ENCODE measurements at regions not wholly inside any gene's neighbourhood (a gene's known extent, or its start where the extent isn't known, plus 50 kb on each side); places are given as distances from the start of the nearest gene placed in this dataset.

DNA sequence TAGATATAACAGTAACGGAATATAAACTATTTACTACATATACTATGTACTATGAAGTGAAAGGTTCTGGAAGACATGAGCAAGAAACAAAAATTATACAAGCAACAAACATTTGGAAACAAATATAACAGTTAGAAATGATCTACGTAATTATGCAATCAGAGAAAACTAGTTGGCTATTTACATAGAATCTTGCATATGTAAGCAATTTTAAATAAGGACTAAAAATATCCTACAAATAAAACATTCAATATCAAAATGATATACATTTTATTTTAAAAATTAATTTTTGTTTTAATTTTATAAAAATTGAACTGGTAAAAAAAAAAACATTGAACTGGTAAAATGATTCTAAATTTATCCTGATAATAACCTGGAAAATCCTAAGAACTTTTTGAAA is 642.5 kb upstream of the PCDH10 start:
- H3K9me3 ChIP-seq (ENCODE audit: control insufficient read depth, low read depth, low read length): no peaks in the 10 kb centered on the region
- H3K4me1 Mint-ChIP-seq: peaks cover 26 to 29% of the 10 kb centered on the region in 2 experiments
- no peaks in the 10 kb centered on the region for H3K27me3 Mint-ChIP-seq (ENCODE audit: low read depth)
- no peak overlapping the region for H3T11ph ChIP-seq (ENCODE audit: low read length)
- no peak overlapping the region for H2AFZ ChIP-seq (ENCODE audit: low read length)
- no peak for DNase-seq
- H3K27ac ChIP-seq (ENCODE audit: insufficient read length, low read depth, low read length): no peak overlapping the region
- no peak overlapping the region for H3K4ac ChIP-seq (ENCODE audit: low read depth, low read length)
- no peak overlapping the region for H2BK20ac ChIP-seq (ENCODE audit: low read depth, low read length, poor library complexity, severe bottlenecking)
- H4K5ac ChIP-seq (ENCODE audit: insufficient read length, low read depth, low read length): no peak overlapping the region
- no peaks in the 10 kb centered on the region for H3K79me2 ChIP-seq (ENCODE audit: insufficient read depth, low read length)
- H3K79me1 ChIP-seq (ENCODE audit: insufficient read depth, low read depth, low read length, poor library complexity, severe bottlenecking): no peaks in the 10 kb centered on the region
- H4K20me1 ChIP-seq (ENCODE audit: control insufficient read depth, insufficient read depth, insufficient read length): no peaks in the 10 kb centered on the region
- no peak overlapping the region for H2AK5ac ChIP-seq (ENCODE audit: insufficient read length, low read length)
- H3K9me3 Mint-ChIP-seq: 0 out of 5 replicates have a peak, but pooled peaks cover 0 to 2% of the 10 kb centered on the region in 2 experiments
- no peak overlapping the region for H4K8ac ChIP-seq (replicated peaks; ENCODE audit: insufficient read length, low read depth, low read length)
- no CpG with 5 or more reads among the region's 2 CpGs for WGBS (ENCODE audit: extremely low coverage, insufficient read length, low lambda C conversion rate)
- no peak overlapping the region for H2BK5ac ChIP-seq (ENCODE audit: insufficient read length, low read length)
- no peak overlapping the region for H3K9ac ChIP-seq (ENCODE audit: extremely low read depth, insufficient read length, low read length)
- H3K27ac Mint-ChIP-seq: no peak overlapping the region
- H3K4me2 ChIP-seq (ENCODE audit: insufficient read depth, insufficient read length, low read length): no peak overlapping the region
- no peak overlapping the region for H4K91ac ChIP-seq (ENCODE audit: insufficient read length, low read depth, low read length)
- H3K14ac ChIP-seq (ENCODE audit: insufficient read depth, low read length): no peak overlapping the region
- no peak overlapping the region for H3K56ac ChIP-seq (ENCODE audit: insufficient read length, low read depth, low read length)
- no peaks in the 10 kb centered on the region for H3K4me1 ChIP-seq (ENCODE audit: insufficient read depth, low read length)
- H2BK120ac ChIP-seq (ENCODE audit: low read depth, low read length, poor library complexity, severe bottlenecking): no peak overlapping the region
- TF ChIP-seq, protein P1, sequence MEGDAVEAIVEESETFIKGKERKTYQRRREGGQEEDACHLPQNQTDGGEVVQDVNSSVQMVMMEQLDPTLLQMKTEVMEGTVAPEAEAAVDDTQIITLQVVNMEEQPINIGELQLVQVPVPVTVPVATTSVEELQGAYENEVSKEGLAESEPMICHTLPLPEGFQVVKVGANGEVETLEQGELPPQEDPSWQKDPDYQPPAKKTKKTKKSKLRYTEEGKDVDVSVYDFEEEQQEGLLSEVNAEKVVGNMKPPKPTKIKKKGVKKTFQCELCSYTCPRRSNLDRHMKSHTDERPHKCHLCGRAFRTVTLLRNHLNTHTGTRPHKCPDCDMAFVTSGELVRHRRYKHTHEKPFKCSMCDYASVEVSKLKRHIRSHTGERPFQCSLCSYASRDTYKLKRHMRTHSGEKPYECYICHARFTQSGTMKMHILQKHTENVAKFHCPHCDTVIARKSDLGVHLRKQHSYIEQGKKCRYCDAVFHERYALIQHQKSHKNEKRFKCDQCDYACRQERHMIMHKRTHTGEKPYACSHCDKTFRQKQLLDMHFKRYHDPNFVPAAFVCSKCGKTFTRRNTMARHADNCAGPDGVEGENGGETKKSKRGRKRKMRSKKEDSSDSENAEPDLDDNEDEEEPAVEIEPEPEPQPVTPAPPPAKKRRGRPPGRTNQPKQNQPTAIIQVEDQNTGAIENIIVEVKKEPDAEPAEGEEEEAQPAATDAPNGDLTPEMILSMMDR (conservative IDR thresholded peaks at IDR 0.05): no peak
- H3K23ac ChIP-seq (ENCODE audit: insufficient read length, low read depth, low read length): no peak overlapping the region
- peaks cover 0 to 5% (median 5%) of the 10 kb centered on the region in 3 experiments; a peak in 4 of 7 replicates for H3K36me3 Mint-ChIP-seq (ENCODE audit: insufficient read depth in 1 of 3, low read depth in 3 of 3)
- no peak overlapping the region for H3K18ac ChIP-seq (ENCODE audit: insufficient read length, low read depth, low read length)
- H3K23me2 ChIP-seq (ENCODE audit: insufficient read length, low read depth, low read length, poor library complexity, severe bottlenecking): no peaks in the 10 kb centered on the region
- no peak overlapping the region for H3K4me3 Mint-ChIP-seq
- no peak overlapping the region for H2BK12ac ChIP-seq (ENCODE audit: insufficient read length, low read depth, low read length)
- H2BK15ac ChIP-seq (ENCODE audit: low read depth, low read length): no peak overlapping the region
- no peaks in the 10 kb centered on the region for H3K27me3 ChIP-seq (ENCODE audit: insufficient read depth, low read length)
